Activated CD8-positive, alpha-beta T cell treated with anti-CD3 and anti-CD28 coated beads for 36 hours (primary cell): ENCODE measurements at regions not wholly inside any gene's neighbourhood (a gene's known extent, or its start where the extent isn't known, plus 50 kb on each side); places are given as distances from the start of the nearest gene placed in this dataset.

Experiments used
- ATAC-seq: fragments of 200-7000 bp; cut with Tn5 transposase; one replicate; pipeline ENCODE4 v1.10.0; 2021; ENCODE audit warnings: mild to moderate bottlenecking, moderate library complexity
- CTCF ChIA-PET: fragments of 350-600 bp; sonication (Branson Sonifier 250); formaldehyde crosslinking; loops from one replicate; lab custom pipeline; 2021; ENCODE audit warnings: antibody characterized with exemption; lab: Charles Lee
- POLR2A ChIA-PET: fragments of 350-600 bp; sonication (Branson Sonifier 250); formaldehyde crosslinking; loops from one replicate; lab custom pipeline; 2021; ENCODE audit warnings: antibody characterized with exemption; lab: Charles Lee
- DNase-seq: peaks from one replicate; pipeline ENCODE4 v3.0.0-alpha.2; 2020
- H3K27ac Mint-ChIP-seq: one replicate; pipeline ENCODE4 v1.8.0; 2021; ENCODE audit warnings: mild to moderate bottlenecking, mixed read lengths
- H3K27me3 Mint-ChIP-seq: one replicate; pipeline ENCODE4 v1.8.0; 2021; ENCODE audit warnings: mixed read lengths
- H3K36me3 Mint-ChIP-seq: one replicate; pipeline ENCODE4 v1.8.0; 2021; ENCODE audit warnings: low read depth, mixed read lengths
- H3K4me1 Mint-ChIP-seq: one replicate; pipeline ENCODE4 v1.8.0; 2021; ENCODE audit warnings: low read depth, mixed read lengths
- H3K4me3 Mint-ChIP-seq: one replicate; pipeline ENCODE4 v1.8.0; 2021; ENCODE audit warnings: mild to moderate bottlenecking, moderate library complexity, mixed read lengths
- H3K9me3 Mint-ChIP-seq: one replicate; pipeline ENCODE4 v1.8.0; 2021; ENCODE audit warnings: mixed read lengths
- intact Hi-C: fragments of 100-400 bp; cut with micrococcal nuclease; formaldehyde crosslinking; loops from one replicate; pipeline ENCODE4 v1.10.0; 2022
- TF ChIP-seq, protein P1 (sequence below): fragments of 200-600 bp; IDR thresholded peaks from one replicate; pipeline ENCODE4 v1.8.0; 2022; ENCODE audit warnings: antibody characterized with exemption, mild to moderate bottlenecking

GRCh38 chrY:14444550-14444949 lies 79.8 kb upstream of the NLGN4Y start:
- H3K27ac Mint-ChIP-seq: no peak overlapping the region
- CTCF ChIA-PET: no interaction called here
- intact Hi-C loops: no loop called here
- DNase-seq (no peak), ATAC-seq (no peak)
- POLR2A ChIA-PET: no interaction called here
- H3K9me3 Mint-ChIP-seq: no peaks in the 10 kb centered on the region
- no peak overlapping the region for H3K4me3 Mint-ChIP-seq
- no peaks in the 10 kb centered on the region for H3K4me1 Mint-ChIP-seq
- H3K36me3 Mint-ChIP-seq: no peaks in the 10 kb centered on the region
- TF ChIP-seq, protein P1, sequence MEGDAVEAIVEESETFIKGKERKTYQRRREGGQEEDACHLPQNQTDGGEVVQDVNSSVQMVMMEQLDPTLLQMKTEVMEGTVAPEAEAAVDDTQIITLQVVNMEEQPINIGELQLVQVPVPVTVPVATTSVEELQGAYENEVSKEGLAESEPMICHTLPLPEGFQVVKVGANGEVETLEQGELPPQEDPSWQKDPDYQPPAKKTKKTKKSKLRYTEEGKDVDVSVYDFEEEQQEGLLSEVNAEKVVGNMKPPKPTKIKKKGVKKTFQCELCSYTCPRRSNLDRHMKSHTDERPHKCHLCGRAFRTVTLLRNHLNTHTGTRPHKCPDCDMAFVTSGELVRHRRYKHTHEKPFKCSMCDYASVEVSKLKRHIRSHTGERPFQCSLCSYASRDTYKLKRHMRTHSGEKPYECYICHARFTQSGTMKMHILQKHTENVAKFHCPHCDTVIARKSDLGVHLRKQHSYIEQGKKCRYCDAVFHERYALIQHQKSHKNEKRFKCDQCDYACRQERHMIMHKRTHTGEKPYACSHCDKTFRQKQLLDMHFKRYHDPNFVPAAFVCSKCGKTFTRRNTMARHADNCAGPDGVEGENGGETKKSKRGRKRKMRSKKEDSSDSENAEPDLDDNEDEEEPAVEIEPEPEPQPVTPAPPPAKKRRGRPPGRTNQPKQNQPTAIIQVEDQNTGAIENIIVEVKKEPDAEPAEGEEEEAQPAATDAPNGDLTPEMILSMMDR: no peak
- no peaks in the 10 kb centered on the region for H3K27me3 Mint-ChIP-seq

GRCh38 chrY:14468151-14468683 lies 56.1 kb upstream of the NLGN4Y start:
- ChIA-PET CTCF (no interaction called here), POLR2A (no interaction called here)
- H3K4me3 Mint-ChIP-seq: no peak overlapping the region
- intact Hi-C loops: no loop called here
- H3K27ac Mint-ChIP-seq: no peak overlapping the region
- no peak for ATAC-seq
- TF ChIP-seq, protein P1: no peak
- no peak for DNase-seq
- no peaks in the 10 kb centered on the region for H3K27me3 Mint-ChIP-seq
- no peaks in the 10 kb centered on the region for H3K9me3 Mint-ChIP-seq
- no peaks in the 10 kb centered on the region for H3K36me3 Mint-ChIP-seq
- H3K4me1 Mint-ChIP-seq: no peaks in the 10 kb centered on the region

GRCh38 chrY:14472421-14472820 lies 51.9 kb upstream of the NLGN4Y start:
- H3K27me3 Mint-ChIP-seq: no peaks in the 10 kb centered on the region
- ATAC-seq (no peak), DNase-seq (no peak)
- POLR2A ChIA-PET: no interaction called here
- H3K27ac Mint-ChIP-seq: no peak overlapping the region
- H3K4me3 Mint-ChIP-seq: no peak overlapping the region
- H3K9me3 Mint-ChIP-seq: no peaks in the 10 kb centered on the region
- no peaks in the 10 kb centered on the region for H3K36me3 Mint-ChIP-seq
- CTCF ChIA-PET: no interaction called here
- no peaks in the 10 kb centered on the region for H3K4me1 Mint-ChIP-seq
- intact Hi-C loops: loop anchor here (10.0 kb wide), 1 partner anchor 192 kb away; no protein-coding TSS in a partner anchor
- TF ChIP-seq, protein P1: no peak

DNA sequence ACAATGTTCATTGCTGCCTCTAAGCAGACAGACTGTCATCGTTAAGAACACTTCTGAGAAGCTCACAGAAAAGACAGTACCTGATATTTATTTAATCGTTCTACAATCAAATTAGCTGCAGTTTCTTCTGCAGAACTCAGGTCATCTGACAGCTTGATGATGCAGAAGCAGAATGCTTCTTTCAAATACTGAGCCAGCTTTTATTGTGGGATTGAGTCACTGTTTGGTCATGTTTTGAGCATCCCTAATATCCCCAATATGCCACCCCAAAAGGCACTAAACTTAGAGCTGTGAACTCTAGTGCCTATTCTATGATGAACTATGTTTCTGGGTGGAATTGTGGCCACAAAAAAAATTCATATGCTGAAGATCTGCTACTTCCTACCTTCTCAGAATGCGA lies 51.0 kb upstream of the NLGN4Y start:
- ChIA-PET POLR2A (no interaction called here), CTCF (no interaction called here)
- H3K4me1 Mint-ChIP-seq: no peaks in the 10 kb centered on the region
- DNase-seq: no peak
- TF ChIP-seq, protein P1: no peak
- H3K4me3 Mint-ChIP-seq: no peak overlapping the region
- intact Hi-C loops: loop anchor here (10.0 kb wide), 1 partner anchor 191 kb away; no protein-coding TSS in a partner anchor
- H3K36me3 Mint-ChIP-seq: no peaks in the 10 kb centered on the region
- no peak for ATAC-seq
- no peaks in the 10 kb centered on the region for H3K27me3 Mint-ChIP-seq
- no peak overlapping the region for H3K27ac Mint-ChIP-seq
- no peaks in the 10 kb centered on the region for H3K9me3 Mint-ChIP-seq
